ENCODE measurements at regions not wholly inside any gene's neighbourhood (a gene's known extent, or its start where the extent isn't known, plus 50 kb on each side); places are given as distances from the start of the nearest gene placed in this dataset.

DNA sequence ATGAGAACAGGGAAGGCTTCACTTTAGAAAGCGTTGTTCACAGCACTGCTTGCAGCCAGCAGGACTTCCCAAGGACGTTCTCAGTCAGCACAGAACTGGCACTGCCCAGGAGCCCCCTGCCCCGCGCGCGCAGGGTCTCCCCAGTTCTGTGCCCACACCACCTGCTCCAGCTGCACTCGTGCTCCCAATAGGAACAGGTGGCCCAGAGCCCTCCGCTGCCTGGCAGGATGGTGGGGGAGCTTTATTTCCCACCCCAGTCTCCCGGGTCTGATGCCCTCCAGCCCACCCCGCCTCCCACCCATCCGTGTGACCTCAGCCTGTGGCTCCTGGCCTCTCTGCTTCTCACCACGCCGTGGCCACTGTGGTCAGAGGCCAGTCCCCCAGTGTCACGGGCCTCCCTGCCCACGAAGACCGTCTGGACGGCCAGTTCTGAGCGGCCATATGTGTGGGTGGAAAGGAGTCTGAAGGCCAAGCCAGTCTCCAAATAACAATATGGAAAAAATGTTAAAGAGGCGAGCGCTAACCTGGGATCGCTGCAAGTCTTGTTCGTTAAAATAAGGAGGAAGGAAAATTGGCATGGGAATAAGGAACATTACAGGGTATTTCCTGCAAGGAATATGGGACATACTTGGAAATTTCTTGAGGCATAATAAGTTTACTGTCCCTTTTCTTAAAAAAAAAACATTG is 54.6 kb upstream of the PCSK6 start:
- TF ChIP-seq TAF1 (IDR thresholded peaks at IDR 0.05; ENCODE audit: borderline replicate concordance, insufficient read depth, low read length) (no peak), FOXP2 (optimal IDR thresholded peaks at IDR 0.05; ENCODE audit: borderline replicate concordance, extremely low read depth, extremely low read length, insufficient read depth) (no peak)
- TF ChIP-seq, protein P1, sequence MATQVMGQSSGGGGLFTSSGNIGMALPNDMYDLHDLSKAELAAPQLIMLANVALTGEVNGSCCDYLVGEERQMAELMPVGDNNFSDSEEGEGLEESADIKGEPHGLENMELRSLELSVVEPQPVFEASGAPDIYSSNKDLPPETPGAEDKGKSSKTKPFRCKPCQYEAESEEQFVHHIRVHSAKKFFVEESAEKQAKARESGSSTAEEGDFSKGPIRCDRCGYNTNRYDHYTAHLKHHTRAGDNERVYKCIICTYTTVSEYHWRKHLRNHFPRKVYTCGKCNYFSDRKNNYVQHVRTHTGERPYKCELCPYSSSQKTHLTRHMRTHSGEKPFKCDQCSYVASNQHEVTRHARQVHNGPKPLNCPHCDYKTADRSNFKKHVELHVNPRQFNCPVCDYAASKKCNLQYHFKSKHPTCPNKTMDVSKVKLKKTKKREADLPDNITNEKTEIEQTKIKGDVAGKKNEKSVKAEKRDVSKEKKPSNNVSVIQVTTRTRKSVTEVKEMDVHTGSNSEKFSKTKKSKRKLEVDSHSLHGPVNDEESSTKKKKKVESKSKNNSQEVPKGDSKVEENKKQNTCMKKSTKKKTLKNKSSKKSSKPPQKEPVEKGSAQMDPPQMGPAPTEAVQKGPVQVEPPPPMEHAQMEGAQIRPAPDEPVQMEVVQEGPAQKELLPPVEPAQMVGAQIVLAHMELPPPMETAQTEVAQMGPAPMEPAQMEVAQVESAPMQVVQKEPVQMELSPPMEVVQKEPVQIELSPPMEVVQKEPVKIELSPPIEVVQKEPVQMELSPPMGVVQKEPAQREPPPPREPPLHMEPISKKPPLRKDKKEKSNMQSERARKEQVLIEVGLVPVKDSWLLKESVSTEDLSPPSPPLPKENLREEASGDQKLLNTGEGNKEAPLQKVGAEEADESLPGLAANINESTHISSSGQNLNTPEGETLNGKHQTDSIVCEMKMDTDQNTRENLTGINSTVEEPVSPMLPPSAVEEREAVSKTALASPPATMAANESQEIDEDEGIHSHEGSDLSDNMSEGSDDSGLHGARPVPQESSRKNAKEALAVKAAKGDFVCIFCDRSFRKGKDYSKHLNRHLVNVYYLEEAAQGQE (IDR thresholded peaks at IDR 0.05; ENCODE audit: insufficient read depth in 1 of 2, low read depth in 2 of 2, low read length in 2 of 2), result no peak

Measured in PFSK-1 (cell line).